HG03457 (cell line): ENCODE measurements at regions not wholly inside any gene's neighbourhood (a gene's known extent, or its start where the extent isn't known, plus 50 kb on each side); places are given as distances from the start of the nearest gene placed in this dataset.
A peak's percentile ranks its signal among the peaks of the same experiment; 100 is the strongest.
"Not testable (repeated sequence)": the region's sequence is repeated elsewhere in the genome, so short reads cannot be mapped to it uniquely, and the experiment has no call there.

Experiments
- ATAC-seq: cut with Tn5 transposase; IDR thresholded peaks from one replicate; pipeline ENCODE4 v1.9.1; 2021; ENCODE audit warnings: moderate number of reproducible peaks; ENCODE audit not compliant: unreplicated experiment

- no peak for ATAC-seq
Observed at GRCh38 chr7:35908331-35909216, 107.7 kb downstream of the SEPTIN7 start.

GRCh38 chr7:35909870-35910357 is 109.1 kb downstream of the SEPTIN7 start:
- ATAC-seq = no peak

- not testable (repeated sequence) for ATAC-seq
Observed at GRCh38 chr7:35910621-35911020, 109.8 kb downstream of the SEPTIN7 start.

GRCh38 chr7:35913350-35913749 is 112.5 kb downstream of the SEPTIN7 start:
- ATAC-seq = not testable (repeated sequence)

GRCh38 chr7:35914214-35914613 is 113.4 kb downstream of the SEPTIN7 start:
- not testable (repeated sequence) for ATAC-seq

- ATAC-seq = not testable (repeated sequence)
Observed at GRCh38 chr7:35915247-35915955, 114.5 kb downstream of the SEPTIN7 start.

- not testable (repeated sequence) for ATAC-seq
Observed at GRCh38 chr7:35918217-35918616, 117.4 kb downstream of the SEPTIN7 start.

GRCh38 chr7:35919607-35920006 is 118.8 kb downstream of the SEPTIN7 start:
- ATAC-seq = peak; percentile 67

GRCh38 chr7:35921338-35921737 is 120.5 kb downstream of the SEPTIN7 start:
- not testable (repeated sequence) for ATAC-seq

GRCh38 chr7:35924668-35925067 is 123.8 kb downstream of the SEPTIN7 start:
- ATAC-seq = not testable (repeated sequence)

GRCh38 chr7:35926966-35927365 is 126.1 kb downstream of the SEPTIN7 start:
- ATAC-seq = not testable (repeated sequence)

- not testable (repeated sequence) for ATAC-seq
Observed at GRCh38 chr7:35931134-35931533, 130.3 kb downstream of the SEPTIN7 start.

GRCh38 chr7:35931551-35931950 is 130.7 kb downstream of the SEPTIN7 start:
- not testable (repeated sequence) for ATAC-seq

GRCh38 chr7:35940695-35941094 is 139.8 kb downstream of the SEPTIN7 start:
- not testable (repeated sequence) for ATAC-seq

GRCh38 chr7:35945621-35946020 is 144.8 kb downstream of the SEPTIN7 start:
- not testable (repeated sequence) for ATAC-seq

- not testable (repeated sequence) for ATAC-seq
Observed at GRCh38 chr7:35955735-35956134, 154.9 kb downstream of the SEPTIN7 start.

- not testable (repeated sequence) for ATAC-seq
Observed at GRCh38 chr7:35956988-35957387, 156.1 kb downstream of the SEPTIN7 start.

- ATAC-seq = not testable (repeated sequence)
Observed at GRCh38 chr7:35961260-35961659, 160.4 kb downstream of the SEPTIN7 start.

GRCh38 chr7:35962607-35963006 is 161.8 kb downstream of the SEPTIN7 start:
- not testable (repeated sequence) for ATAC-seq

GRCh38 chr7:35967366-35968139 is 166.7 kb downstream of the SEPTIN7 start:
- no peak for ATAC-seq
